Stimulated activated CD8-positive, alpha-beta memory T cell treated with anti-CD3 and anti-CD28 coated beads, Interleukin-15, amount 100 ng/mL, for 1 hour (primary cell): ENCODE measurements at regions not wholly inside any gene's neighbourhood (a gene's known extent, or its start where the extent isn't known, plus 50 kb on each side); places are given as distances from the start of the nearest gene placed in this dataset.

ENCODE experiments used
- DNase-seq: peaks from one replicate; pipeline ENCODE4 v3.0.0-alpha.2; 2020; ENCODE audit warnings: low read depth

DNA sequence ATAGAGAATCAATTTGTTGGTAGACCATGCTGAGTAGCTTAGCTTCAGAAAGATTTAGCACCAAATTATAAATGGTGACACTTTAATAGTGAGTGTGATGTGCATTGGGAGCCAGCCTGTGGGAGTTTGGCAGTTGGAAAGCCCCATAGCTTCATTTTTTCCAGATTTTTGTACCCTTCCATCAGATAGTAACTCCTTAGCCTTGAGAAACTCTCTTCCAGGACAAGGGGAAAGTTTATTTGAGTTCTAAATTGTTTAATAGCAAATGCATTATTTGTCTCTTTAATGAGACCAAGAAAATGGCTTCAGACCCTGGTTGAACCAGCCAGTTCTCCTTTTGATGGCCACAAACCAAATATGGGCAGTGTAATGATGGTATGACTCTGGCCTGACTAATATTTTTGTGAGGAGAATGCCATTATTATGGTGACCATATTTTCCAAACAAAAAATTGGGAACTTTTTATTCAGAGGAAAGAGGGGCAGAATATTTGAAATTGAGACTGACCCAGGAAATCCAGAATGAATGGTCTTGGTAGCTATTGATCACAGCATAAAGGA lies 49.8 kb downstream of the PLCE1 start:
- no peak for DNase-seq

DNA sequence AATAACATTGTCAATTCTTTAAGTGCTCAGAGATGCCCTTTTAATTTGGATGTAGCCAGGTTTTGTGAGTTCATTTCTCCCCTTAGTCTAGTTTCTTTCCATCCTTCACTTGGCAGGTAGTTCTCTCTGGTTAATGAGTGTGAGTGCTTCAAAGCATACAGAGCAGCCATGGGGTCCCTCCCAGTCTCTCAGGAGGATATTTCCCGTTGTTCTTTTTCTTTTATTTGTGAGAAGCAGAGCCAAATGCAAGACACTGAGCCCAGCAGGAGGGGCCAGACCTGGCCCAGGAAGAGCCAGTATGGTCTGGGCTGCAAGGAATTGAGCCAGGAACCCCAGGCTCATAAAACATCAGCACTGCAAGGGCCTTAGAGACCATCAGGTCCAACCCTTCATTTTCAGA lies 52.4 kb downstream of the PLCE1 start:
- DNase-seq: no peak

DNA sequence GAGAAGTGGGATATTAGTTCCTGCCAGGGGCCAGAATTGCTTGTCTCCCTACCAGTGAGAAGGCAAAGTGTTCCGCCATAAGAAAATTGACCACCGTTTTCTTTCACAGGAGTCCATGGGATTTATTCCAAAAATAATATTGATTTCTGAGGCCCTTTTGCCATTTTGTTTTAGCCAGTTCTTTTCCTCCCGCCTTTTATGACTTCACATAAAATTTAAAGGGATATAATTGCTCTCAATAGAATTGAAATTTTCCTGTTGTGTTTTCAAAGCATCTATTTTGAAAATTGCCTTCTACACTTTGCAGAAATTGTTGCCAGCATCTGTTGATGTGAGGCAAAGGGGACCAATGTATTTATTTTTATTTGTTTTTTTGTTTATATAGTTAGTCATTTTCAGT lies 53.6 kb downstream of the PLCE1 start:
- DNase-seq: no peak

DNA sequence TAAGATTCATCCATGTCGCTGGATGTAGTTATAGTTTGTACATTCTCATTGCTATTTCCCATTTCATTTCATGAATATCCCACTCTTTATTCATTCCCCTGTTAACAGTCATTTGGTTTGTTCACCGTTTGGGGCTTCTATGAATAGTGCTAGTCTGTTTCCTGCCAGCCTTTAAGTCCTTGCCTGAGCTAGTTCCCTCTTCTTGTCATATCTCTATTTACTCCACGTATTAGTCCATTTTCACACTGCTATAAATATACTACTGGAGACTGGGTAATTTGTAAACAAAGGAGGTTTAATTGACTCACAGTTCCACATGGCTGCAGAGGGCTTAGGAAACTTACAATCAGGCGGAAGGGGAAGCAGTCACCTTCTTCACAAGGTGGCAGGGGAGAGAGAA lies 56.2 kb downstream of the PLCE1 start:
- DNase-seq: no peak

DNA sequence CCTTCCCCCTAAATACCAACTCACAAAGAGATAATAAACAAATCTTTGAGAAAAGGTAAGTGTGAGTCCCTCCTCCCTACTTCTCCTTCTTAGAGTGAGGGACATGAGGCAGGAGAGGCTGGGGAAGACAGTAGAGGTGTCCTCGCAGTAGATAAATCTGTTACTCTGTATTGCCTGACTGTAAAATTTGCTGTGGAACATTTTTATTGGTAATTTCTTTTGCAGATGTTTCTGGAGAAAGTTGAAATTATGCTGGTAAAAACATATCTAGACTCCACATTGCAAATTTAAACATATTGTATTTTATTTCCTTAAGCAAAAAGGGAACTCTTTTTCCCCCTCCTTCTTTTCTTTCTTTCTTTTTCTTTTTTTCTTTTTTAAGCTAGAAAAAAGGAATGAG lies 58.5 kb downstream of the PLCE1 start:
- no peak for DNase-seq

DNA sequence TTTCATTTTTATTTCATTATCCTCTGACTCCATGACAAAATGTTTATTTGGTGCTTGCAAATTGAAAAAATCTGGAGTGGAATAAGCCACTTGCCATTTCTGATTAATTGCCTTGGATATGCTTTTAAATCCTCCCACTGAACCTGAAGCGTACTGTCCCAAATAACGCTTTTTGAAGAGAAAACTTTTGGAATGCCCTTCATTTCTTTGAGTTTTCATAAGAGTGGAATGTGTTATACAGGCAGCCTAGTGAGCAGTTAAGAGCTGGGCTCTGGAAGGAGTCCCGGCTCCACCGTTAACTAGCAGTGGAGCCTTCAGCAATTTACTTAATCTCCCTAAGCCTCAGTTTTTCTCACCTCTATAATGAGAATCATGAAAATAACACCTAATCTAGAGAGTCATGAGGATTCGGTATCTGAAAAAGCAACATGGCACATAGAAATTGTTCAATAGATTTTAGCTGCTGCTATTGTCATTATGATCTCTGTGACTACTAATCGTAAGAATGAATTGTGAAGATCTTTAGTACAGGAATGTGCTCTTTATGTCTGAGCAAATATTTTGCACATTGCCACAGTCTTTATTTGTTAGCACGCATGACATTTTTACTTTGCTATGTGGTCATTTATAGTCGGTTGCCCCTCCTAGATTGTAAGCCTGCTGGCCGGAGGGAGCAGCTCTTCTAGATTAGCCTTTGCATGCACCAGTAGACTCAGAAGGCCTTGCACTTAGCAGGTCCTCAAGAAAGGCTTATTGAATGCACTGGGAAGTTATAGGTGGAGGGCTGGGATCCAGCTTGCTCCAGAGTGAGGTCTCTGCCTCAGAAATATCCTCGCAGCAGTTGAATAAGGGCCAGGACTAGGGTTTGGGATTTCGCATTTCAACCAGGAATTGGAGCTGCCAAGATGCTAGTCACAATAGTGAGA lies 59.4 kb downstream of the PLCE1 start:
- DNase-seq: no peak

DNA sequence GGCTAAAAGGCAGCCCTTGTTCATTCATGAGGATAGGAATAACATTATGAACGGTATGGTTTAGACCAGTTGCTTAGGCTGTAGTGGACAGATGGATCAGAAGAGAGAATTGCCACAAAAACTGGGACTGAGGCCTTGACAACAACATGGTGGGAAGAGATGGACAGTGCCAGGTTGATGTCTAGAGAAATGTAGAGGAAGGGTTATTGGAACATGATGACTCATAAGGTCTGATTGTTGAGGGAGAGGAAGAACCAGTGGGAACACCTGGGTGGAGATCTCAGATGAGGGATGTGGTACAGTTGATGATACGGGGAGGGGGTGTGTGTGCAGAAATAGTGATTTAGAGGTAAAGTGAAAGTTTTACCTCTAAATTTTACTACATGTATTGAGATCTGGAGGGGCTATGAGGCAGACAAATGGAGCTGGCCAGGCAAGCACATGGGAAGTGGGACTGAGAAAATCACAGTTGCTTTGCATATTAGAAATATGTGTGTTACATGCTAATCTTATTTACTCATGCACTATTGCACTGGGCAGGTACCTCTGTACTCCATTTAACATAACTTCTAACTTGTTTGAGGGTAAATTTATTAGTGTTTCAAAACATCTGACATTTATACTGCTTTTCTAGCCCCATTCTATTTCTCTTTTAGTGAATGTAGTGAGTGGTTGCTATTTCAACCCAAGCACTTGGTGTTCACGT lies 65.6 kb downstream of the PLCE1 start:
- DNase-seq: no peak

DNA sequence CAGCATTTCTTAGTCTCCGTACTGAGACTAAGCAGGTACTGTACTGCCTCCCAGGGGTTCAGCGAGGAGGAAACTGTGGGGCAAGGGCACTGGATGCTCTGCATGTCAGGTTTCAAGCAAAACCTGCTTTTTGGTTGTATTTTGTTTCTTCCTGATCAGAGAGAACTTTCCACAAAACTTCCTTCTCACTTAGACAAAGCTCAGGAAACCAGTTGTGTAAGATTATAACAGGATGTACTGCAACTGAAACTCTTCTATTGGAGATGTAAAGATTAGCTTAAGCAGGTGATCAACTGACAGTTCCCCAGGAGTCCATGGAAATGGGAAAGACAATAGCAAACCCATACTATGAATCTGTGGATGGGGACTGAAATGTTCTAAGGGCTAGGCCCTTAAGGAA lies 67.3 kb downstream of the PLCE1 start:
- no peak for DNase-seq

DNA sequence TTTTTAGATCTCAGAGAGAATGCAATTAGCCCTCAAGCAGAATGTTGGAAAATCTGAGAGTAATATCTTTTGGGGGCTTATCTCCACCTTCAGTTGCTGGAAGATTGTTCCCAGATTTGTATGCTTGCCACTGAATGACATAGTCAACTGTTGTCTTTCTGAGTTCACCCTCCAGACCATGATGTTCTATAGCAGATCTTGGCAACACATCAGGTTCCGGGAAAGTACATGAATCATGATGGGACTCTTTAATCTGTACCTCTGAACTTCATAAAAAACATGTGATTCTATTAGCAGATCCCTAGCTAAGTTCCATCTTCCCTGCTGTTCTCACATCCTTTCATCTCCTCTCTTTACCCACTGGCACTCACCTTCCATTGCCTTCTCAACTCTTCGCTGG lies 68.9 kb downstream of the PLCE1 start:
- DNase-seq: no peak

DNA sequence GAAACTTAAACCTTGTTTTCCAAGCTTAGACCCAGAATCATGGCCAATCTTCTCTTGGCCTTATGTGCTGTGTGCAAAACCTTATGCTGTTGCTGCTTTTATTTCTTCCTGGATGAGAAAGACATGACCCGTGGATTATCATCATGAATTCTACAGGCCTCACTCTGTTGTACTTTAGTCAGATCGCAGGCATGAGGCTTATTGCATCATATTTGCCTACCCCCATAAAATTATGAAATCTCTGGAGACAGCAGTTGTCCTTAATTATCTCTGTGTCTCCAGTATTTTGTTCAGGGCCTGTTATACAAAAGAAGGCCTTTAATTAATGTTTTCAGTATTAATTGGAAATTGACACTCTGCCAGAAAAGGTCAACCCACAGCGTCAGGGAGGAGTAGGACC lies 71.6 kb downstream of the PLCE1 start:
- no peak for DNase-seq

DNA sequence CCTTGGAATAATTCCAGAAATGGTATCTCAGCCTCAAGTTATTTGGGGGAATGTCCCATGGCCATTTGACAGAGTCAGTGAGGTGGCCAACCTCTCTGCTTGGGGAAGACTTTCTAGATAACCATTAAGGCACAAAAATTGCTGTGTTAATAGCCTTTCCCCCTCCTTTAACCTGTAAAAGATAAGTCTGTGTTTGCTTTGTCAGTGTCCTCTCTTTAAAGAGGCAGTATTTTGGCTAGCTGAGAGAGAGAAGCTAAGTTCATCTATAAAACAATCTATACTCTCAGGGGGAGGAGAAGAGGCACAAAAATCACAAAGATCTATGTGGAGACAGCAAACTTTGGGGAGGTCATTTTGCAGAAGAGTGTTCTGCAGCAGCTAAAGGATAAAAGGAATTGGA lies 72.1 kb downstream of the PLCE1 start:
- DNase-seq: no peak

DNA sequence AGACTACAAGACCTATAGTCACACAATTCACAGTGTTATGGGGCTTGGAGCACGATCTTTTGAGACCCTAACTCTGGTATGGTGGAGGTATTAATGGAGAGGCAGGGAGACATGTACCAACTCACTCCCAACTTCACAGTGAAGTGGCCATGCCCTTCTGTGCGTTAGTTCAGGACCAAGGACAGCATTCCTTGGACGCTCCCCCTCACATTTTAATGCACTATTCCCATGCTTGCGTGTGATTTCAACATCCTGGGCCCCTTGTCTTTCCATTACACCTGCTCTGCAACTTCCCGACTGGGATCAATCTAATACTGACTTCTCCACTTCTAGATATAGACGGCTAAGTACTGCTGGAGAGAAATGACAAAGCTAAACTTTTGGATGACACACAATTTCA lies 72.7 kb downstream of the PLCE1 start:
- no peak for DNase-seq

DNA sequence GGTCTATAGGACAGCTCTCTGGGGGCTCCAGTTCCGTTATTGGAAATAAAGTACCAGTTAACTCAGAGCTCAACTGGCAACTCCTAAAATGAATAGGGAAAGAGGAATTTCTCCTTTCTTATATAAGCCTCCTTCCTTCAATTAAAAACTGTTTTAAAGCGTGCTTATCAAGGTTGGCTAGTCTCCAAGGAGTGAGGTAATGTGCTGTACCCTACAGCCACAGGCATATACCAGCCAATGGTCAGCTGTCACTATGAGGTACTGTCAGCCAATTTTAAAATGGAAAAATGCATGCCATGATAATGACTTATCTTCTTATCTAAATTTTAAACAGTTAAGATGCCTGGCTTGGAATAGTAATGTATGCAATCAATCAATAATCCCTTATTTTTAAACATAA lies 76.2 kb downstream of the PLCE1 start:
- DNase-seq: no peak

DNA sequence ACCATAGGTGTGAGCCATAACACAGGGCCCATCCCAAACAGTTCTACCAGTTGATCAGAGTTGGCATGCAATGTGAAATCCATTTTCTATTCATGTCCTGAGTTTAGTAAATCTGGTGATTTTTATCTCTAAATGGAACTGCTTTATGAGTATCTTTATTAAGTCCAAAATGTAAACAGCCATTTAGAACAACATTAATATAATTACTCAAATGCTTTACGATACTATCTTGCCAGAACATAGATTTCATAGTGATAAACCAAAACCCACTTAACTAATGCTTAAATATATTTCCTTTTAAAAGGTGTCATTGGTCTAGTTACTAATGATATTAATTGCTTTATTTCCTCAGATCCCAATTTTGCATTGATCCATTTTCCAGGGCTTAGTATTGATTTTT lies 80.7 kb downstream of the PLCE1 start:
- DNase-seq: no peak

DNA sequence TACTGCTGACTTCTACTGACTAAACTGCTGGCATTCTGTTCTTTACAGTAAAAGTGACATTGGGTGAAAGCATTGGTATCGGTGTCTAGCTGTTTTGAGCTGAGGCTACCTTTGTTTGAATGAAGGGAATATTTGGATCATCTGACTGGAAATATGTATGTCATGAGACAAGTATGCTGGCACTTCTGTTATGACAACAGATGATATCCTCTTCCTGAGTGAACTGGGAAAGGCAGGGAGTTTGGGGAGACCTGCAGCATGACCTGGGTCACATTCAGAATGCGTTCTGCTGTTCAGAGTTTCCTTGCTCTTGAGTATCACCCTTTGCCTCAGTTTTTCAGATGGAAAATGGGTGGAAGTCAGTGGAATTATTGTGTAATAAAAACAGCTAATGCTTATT lies 81.8 kb downstream of the PLCE1 start:
- no peak for DNase-seq

DNA sequence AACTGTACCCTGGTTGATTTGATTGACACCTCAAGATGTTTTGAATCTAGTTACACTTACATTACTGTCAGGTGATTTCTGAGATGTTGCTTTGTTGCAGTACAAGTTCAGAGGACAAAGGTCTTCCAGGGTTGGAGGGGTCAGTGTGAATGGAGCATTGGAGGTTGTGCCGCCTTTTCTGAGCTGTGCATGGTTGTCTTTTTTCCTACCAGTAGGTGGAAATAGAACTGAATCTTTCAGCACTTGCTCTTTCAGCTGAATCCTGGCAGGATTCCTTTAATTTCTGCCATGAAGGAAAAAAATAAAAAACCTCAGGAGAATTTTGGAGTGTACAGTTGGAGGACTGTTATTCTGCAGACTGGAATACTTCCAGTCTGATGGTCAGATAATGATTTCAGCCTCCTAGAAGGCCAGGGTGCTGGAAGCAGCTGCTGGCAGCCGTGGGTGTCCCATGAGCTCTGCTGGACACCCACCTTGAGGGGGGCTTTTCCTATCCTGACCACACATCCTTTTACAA lies 82.7 kb downstream of the PLCE1 start:
- DNase-seq: no peak

DNA sequence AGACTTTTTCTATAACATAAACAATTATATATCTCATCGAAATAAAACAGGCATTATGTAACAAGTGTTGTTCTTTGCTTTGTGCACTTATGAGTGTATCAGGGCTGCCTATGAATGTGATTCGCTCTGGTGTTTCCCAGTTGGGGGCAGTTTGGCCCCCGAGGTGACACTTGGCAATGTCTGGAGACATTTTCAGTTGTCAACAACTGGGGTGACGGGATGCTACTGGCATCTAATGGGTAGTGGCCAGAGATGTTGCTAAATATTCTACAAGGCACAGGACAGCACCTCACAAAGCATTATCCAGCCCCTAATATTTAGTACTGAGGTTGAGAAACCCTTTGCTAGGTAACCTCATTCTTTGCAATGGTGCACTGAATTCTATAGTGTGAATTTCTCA lies 83.3 kb downstream of the PLCE1 start:
- DNase-seq: no peak

DNA sequence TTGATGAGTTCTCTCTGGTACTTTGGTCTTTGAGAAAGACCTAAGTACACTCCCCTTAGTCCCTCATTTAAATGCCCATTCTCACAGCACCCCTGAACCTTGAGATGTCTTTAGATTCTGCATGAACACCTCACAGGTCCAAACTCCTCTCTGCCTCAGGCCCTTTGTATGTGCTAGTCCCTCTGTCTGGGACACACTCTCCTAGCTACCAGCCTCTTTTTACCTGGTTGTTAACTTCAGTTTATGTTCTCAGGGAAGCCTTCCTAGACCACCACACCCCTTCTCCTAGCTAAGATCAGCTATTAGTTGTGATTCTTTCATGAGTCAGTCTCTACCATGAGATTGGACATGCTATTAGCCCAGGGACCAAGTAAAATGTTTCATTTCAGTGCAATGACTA lies 86.4 kb downstream of the PLCE1 start:
- no peak for DNase-seq

DNA sequence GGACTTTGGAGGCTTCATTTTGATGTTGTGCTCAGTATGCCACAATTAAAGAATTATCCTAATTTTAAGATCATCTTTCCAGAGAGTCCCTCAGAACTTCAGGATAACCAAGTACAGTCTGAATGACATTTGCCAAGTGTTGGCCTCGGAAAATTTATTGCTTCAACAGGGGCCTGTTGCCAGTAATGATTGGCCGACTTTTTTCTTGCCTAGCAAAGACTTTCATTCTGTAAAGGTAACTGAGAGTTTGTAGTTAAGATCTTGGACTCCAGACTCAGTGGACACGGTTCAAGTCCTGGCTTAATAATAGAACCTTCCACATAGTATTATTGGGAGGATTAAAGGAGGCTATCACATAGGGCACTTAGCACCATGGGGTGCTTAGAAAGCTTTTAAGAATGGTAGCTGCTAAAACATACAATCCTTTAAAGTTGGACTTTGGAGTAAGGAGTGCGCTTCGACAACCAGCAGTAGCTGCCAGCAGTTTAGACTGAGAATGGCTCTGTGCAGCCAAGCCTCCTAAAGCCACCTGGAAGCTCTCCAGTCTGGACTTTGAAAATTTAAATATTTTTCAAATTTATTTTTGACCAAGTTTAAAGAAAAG lies 90.0 kb downstream of the PLCE1 start:
- no peak for DNase-seq

DNA sequence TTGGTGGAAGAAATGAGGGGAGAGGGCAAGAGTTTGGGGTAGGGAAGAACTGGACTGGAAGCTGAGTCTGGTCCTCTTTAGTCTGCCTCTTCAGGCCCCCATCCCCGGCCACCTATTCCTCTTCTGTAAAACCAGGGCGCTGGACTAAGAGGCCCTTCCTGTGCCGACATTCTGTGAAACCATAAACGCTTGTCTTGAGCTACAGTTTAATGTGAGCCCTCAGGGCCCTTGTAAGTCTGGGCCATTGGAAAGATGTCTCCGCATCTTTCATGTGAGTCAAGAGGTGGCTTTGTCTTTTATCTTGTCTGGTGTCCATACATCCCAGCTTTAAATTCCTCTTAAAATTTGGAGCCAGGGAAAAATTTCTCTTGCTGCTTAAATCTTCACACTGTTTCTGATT lies 90.6 kb downstream of the PLCE1 start:
- DNase-seq: no peak

DNA sequence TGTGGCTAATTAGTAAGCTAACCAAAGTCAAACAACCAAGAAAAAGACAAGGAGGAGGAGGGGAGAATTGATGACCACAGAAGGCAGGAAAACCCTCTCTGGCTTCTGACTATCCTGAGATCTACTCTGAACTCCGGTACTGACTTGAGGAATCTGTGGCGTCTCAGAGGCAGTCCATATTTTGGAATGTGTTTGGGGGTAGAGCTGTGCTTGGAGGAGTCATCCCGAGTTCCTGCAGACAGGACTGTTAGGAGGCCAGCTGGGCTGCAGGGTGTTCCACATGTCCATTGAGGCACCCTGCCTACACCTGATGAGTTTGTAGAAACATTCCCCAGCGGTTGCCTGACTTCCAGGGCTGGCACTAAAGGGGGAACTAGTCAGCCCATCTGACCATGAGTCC lies 91.6 kb downstream of the PLCE1 start:
- no peak for DNase-seq

DNA sequence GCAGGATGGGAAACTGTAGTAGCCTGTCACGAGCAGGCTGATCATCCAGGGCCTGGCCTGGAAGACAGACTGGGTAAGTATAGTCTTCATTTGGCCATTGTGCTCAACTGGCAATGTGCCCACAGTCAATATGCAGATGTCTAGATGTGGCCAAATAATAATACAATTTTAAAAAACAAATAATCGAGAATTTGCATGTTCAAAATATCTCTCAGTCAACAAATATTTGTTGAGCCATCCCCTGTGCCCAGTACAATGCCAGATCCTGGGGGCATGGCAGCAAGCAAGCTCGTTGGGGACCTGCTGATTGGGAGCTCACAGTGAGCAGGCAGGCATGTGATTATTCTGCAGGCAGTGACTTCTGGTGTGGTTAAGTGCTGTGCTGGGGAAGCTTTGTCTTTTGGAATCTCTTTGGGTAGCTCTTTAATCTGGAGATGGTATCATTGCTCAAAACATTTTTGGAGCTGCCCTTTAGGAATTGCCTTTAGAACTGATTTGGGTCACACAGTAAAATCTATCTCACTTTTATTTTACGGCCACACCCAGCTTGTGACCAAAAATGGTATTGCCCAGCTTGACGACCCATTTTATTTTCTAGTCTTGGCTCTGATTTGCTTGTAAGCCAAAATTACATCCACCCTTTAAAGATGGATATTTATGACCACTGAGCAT lies 92.2 kb downstream of the PLCE1 start:
- DNase-seq: no peak
